ENCODE measurements at regions not wholly inside any gene's neighbourhood (a gene's known extent, or its start where the extent isn't known, plus 50 kb on each side); places are given as distances from the start of the nearest gene placed in this dataset.

DNA sequence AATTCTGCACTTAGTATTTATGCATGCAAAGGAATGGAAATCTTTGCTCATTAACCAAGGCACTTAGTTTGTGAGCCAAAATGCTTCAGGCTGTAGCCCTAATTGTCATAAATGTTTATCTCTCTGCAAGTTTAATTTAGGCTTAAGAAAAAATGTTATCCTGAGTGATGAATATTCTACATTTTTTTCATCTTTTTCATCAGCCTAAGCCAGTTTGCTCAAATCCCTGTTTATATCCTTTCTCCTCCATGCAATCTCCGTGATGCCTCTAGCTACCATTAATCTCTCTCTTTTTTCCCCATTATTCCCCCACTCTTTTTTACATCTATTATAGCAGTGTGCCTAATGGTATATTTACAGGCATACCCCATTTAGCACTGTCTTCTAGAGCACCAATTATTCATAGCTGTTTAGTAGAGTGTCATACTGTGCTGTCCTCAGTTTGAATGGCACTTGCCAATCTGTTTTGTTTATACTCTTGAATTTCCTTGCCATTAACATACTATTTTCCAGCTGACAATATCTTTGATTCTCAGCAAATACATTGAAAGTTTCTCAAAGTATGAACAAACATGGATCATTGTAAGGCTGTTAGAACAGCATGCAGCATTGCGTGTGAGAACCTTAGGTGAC is 1457.0 kb downstream of the MAT2B start:
- Histone ChIP-seq H3K4me3 (no peak overlapping the region), H3K9me3 (no peaks in the 10 kb centered on the region), H3K36me3 (no peaks in the 10 kb centered on the region), H3K27ac (no peak overlapping the region), H3K4me1 (no peaks in the 10 kb centered on the region), H3K27me3 (no peaks in the 10 kb centered on the region)
- TF ChIP-seq, protein P1, sequence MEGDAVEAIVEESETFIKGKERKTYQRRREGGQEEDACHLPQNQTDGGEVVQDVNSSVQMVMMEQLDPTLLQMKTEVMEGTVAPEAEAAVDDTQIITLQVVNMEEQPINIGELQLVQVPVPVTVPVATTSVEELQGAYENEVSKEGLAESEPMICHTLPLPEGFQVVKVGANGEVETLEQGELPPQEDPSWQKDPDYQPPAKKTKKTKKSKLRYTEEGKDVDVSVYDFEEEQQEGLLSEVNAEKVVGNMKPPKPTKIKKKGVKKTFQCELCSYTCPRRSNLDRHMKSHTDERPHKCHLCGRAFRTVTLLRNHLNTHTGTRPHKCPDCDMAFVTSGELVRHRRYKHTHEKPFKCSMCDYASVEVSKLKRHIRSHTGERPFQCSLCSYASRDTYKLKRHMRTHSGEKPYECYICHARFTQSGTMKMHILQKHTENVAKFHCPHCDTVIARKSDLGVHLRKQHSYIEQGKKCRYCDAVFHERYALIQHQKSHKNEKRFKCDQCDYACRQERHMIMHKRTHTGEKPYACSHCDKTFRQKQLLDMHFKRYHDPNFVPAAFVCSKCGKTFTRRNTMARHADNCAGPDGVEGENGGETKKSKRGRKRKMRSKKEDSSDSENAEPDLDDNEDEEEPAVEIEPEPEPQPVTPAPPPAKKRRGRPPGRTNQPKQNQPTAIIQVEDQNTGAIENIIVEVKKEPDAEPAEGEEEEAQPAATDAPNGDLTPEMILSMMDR (IDR thresholded peaks at IDR 0.05), result no peak
- DNase-seq (ENCODE audit: low spot score), result no peak

DNA sequence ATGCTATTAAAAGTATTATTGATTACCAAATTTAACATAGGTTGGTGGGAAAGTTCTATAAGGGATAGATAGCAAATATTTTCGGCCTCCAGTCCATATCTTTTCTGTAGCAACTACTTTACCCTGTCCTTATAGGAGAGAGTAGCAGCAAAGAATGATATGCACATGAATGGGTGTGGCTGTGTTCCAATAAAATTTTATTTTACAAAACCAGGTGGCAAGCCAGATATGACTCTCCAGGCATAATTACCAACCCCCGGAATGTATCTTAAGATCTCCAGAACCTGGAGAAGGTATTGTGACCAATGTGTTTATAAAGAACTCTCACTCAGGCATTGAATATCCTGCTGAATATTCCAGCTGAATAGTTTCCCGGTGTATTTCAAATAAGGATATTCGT is 1461.2 kb downstream of the MAT2B start:
- H3K9me3 ChIP-seq, result no peaks in the 10 kb centered on the region
- H3K4me3 ChIP-seq, result no peak overlapping the region
- no peak overlapping the region for H3K27ac ChIP-seq
- no peaks in the 10 kb centered on the region for H3K4me1 ChIP-seq
- no peaks in the 10 kb centered on the region for H3K36me3 ChIP-seq
- TF ChIP-seq, protein P1 (IDR thresholded peaks at IDR 0.05), result no peak
- H3K27me3 ChIP-seq, result no peaks in the 10 kb centered on the region
- no peak for DNase-seq (ENCODE audit: low spot score)

DNA sequence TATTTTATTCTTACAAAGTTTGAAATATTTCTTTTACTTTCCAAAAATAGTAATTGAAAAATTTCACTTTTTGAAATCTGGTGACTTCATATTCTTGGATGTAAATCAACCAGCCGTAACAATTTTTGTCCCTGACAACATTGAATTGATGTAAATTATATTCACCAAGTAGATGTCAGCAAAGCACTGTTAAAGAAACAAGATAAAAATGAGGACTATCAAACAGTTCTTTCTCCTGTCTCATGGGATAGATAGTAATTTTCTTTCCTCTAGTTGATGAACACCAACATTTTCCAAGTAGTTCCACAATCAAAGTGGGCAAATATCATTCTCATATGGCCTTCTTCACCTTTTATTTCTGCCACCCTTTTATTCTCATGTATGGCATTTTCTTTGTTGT is 1461.9 kb downstream of the MAT2B start:
- Histone ChIP-seq H3K4me1 (no peaks in the 10 kb centered on the region), H3K4me3 (no peak overlapping the region), H3K27ac (no peak overlapping the region), H3K36me3 (no peaks in the 10 kb centered on the region), H3K27me3 (no peaks in the 10 kb centered on the region), H3K9me3 (no peaks in the 10 kb centered on the region)
- TF ChIP-seq, protein P1 (IDR thresholded peaks at IDR 0.05), result no peak
- DNase-seq (ENCODE audit: low spot score), result no peak

DNA sequence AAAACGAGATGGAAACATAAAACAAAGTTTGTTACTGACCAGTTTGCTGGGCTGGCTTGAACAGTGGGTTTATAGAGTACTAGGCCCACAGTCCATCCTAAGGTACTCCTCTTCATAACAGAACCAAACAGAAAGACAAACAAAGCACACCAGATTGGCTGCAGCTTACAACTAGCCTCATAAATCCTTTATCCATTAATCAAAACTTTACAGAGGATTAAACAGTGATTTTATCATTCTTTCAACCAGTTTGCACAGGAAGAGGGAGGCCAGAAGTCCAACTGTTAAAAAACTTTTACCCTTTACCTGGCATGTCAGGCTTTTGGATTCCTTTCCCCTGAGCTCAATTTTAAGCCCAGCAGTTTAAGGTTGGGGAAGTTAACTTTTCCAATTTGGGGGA is 1467.6 kb downstream of the MAT2B start:
- TF ChIP-seq, protein P1 (IDR thresholded peaks at IDR 0.05), result no peak
- H3K27me3 ChIP-seq, result no peaks in the 10 kb centered on the region
- no peaks in the 10 kb centered on the region for H3K4me1 ChIP-seq
- DNase-seq (ENCODE audit: low spot score), result no peak
- H3K4me3 ChIP-seq, result no peak overlapping the region
- H3K36me3 ChIP-seq, result no peaks in the 10 kb centered on the region
- H3K27ac ChIP-seq, result no peak overlapping the region
- peaks cover 0 to 16% of the 10 kb centered on the region in 2 donors for H3K9me3 ChIP-seq

DNA sequence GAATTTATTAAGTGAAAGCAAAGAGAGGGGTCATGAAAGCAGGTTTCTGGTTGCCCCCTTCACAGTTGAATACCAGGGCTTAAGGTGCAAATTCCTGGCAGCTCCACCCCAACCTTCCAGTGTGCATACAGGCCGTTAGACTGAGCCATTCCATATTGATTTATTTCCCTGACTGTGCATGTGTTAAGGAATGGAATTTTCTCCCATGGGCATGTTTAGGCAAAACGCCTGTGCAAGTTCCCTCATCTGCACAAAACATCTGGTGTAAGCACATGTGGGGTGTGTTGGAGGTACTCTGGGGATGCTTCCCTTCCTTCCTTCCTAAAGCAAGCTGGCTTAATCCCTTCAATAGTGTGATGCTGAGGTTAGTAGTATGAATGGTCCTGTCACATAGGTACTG is 1470.6 kb downstream of the MAT2B start:
- no peak overlapping the region for H3K27ac ChIP-seq
- no peaks in the 10 kb centered on the region for H3K36me3 ChIP-seq
- no peak overlapping the region for H3K4me3 ChIP-seq
- DNase-seq (ENCODE audit: low spot score), result no peak
- TF ChIP-seq, protein P1 (IDR thresholded peaks at IDR 0.05), result no peak
- H3K4me1 ChIP-seq, result no peaks in the 10 kb centered on the region
- H3K9me3 ChIP-seq, result peaks cover 0 to 16% of the 10 kb centered on the region in 2 donors
- no peaks in the 10 kb centered on the region for H3K27me3 ChIP-seq

DNA sequence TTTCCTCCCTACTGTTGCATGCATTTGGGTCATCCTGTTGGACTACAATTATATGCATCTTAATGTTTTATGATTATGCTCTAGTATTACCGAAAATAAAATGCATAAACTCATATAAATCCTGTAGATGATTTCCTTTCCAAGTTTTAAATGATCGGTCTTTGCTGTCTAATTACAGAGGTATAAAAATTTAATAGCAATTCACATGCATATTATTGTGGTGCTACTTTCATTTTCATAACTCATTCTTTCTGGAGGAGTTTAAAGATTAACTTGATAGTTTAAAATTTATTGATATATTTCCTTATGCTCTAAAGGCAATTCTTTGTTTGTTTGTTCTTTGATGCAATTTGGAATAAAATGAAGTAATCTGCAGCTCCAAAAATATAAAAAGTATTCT is 1475.1 kb downstream of the MAT2B start:
- Histone ChIP-seq H3K4me3 (no peak overlapping the region), H3K36me3 (no peaks in the 10 kb centered on the region), H3K9me3 (peaks cover 0 to 10% of the 10 kb centered on the region in 2 donors), H3K27ac (no peak overlapping the region), H3K27me3 (no peaks in the 10 kb centered on the region), H3K4me1 (no peaks in the 10 kb centered on the region)
- DNase-seq (ENCODE audit: low spot score), result no peak
- TF ChIP-seq, protein P1 (IDR thresholded peaks at IDR 0.05), result no peak
